Stimulated activated CD8-positive, alpha-beta memory T cell treated with anti-CD3 and anti-CD28 coated beads, Interleukin-4, amount 100 ng/mL, for 4 hours (primary cell): ENCODE measurements at regions not wholly inside any gene's neighbourhood (a gene's known extent, or its start where the extent isn't known, plus 50 kb on each side); places are given as distances from the start of the nearest gene placed in this dataset.

Source experiments
- DNase-seq, 2 donors: peaks; one replicate each; pipeline ENCODE4 v3.0.0-alpha.2; 2020; ENCODE audit warnings: low read depth in 2 of 2, low spot score in 1 of 2

GRCh38 chr5:166324372-166324771 lies 1967.1 kb upstream of the WWC1 start:
- no peak for DNase-seq

- no peak for DNase-seq
These were observed 1962.2 kb upstream of the WWC1 start for GRCh38 chr5:166329149-166329800.

GRCh38 chr5:166330036-166330435 lies 1961.4 kb upstream of the WWC1 start:
- DNase-seq: no peak

- DNase-seq: no peak
These were observed 1959.9 kb upstream of the WWC1 start for GRCh38 chr5:166331521-166331920.

- DNase-seq: no peak
These were observed 1952.6 kb upstream of the WWC1 start for GRCh38 chr5:166338801-166339200.

GRCh38 chr5:166340039-166340438 lies 1951.4 kb upstream of the WWC1 start:
- DNase-seq: no peak

- no peak for DNase-seq
These were observed 1949.6 kb upstream of the WWC1 start for GRCh38 chr5:166341740-166342337.

- no peak for DNase-seq
These were observed 1949.0 kb upstream of the WWC1 start for GRCh38 chr5:166342402-166342801.

- no peak for DNase-seq
These were observed 1944.6 kb upstream of the WWC1 start for GRCh38 chr5:166346726-166347374.

GRCh38 chr5:166349046-166349445 lies 1942.4 kb upstream of the WWC1 start:
- DNase-seq: no peak

- DNase-seq: no peak
These were observed 1937.9 kb upstream of the WWC1 start for GRCh38 chr5:166353580-166353979.

- DNase-seq: no peak
These were observed 1937.1 kb upstream of the WWC1 start for GRCh38 chr5:166354332-166354731.

GRCh38 chr5:166356096-166356495 lies 1935.3 kb upstream of the WWC1 start:
- DNase-seq: no peak

GRCh38 chr5:166358127-166358830 lies 1933.2 kb upstream of the WWC1 start:
- no peak for DNase-seq

- DNase-seq: no peak
These were observed 1928.2 kb upstream of the WWC1 start for GRCh38 chr5:166363087-166363760.

- DNase-seq: no peak
These were observed 1926.3 kb upstream of the WWC1 start for GRCh38 chr5:166365164-166365563.

GRCh38 chr5:166367391-166367790 lies 1924.1 kb upstream of the WWC1 start:
- no peak for DNase-seq

- no peak for DNase-seq
These were observed 1922.1 kb upstream of the WWC1 start for GRCh38 chr5:166369346-166369745.

- no peak for DNase-seq
These were observed 1921.6 kb upstream of the WWC1 start for GRCh38 chr5:166369807-166370206.

- no peak for DNase-seq
These were observed 1920.3 kb upstream of the WWC1 start for GRCh38 chr5:166370928-166371690.

- DNase-seq: no peak
These were observed 1917.6 kb upstream of the WWC1 start for GRCh38 chr5:166373817-166374216.
